ENCODE measurements at regions not wholly inside any gene's neighbourhood (a gene's known extent, or its start where the extent isn't known, plus 50 kb on each side); places are given as distances from the start of the nearest gene placed in this dataset.

GRCh38 chr1:114322207-114322606 is 168.5 kb upstream of the SYT6 start:
- Histone ChIP-seq H3K9me3 (ENCODE audit: low read depth, low read length) (no peaks in the 10 kb centered on the region), H3K27ac (no peak overlapping the region), H3K36me3 (ENCODE audit: insufficient read depth, low read length) (no peaks in the 10 kb centered on the region), H3K4me3 (no peak overlapping the region), H3K9ac (ENCODE audit: insufficient read length) (no peak overlapping the region)
- TF ChIP-seq FOXP2 (optimal IDR thresholded peaks at IDR 0.05; ENCODE audit: control extremely low read depth, extremely low read length, insufficient read depth), result no peak
- DNase-seq (ENCODE audit: low read depth, low spot score), result no peak

- Histone ChIP-seq H3K9me3 (ENCODE audit: low read depth, low read length) (no peaks in the 10 kb centered on the region), H3K36me3 (ENCODE audit: insufficient read depth, low read length) (no peaks in the 10 kb centered on the region), H3K9ac (ENCODE audit: insufficient read length) (no peak overlapping the region), H3K27ac (no peak overlapping the region), H3K4me3 (no peak overlapping the region)
- no peak for DNase-seq (ENCODE audit: low read depth, low spot score)
- TF ChIP-seq EZH2 (IDR thresholded peaks at IDR 0.05) (no peak), FOXP2 (optimal IDR thresholded peaks at IDR 0.05; ENCODE audit: control extremely low read depth, extremely low read length, insufficient read depth) (no peak), POLR2AphosphoS5 (IDR thresholded peaks at IDR 0.05; ENCODE audit: borderline replicate concordance, low read depth, low read length) (no peak)
Measured at GRCh38 chr1:114320586-114320985, 166.9 kb upstream of the SYT6 start.

GRCh38 chr1:114319418-114319817 is 165.7 kb upstream of the SYT6 start:
- peak overlapping the region; percentile 11; the same call in 1 of the 2 replicates for H3K27ac ChIP-seq
- TF ChIP-seq FOXP2 (optimal IDR thresholded peaks at IDR 0.05; ENCODE audit: control extremely low read depth, extremely low read length, insufficient read depth) (no peak), POLR2AphosphoS5 (IDR thresholded peaks at IDR 0.05; ENCODE audit: borderline replicate concordance, low read depth, low read length) (no peak), EZH2 (IDR thresholded peaks at IDR 0.05) (no peak)

GRCh38 chr1:114318961-114319360 is 165.3 kb upstream of the SYT6 start:
- no peaks in the 10 kb centered on the region for H3K36me3 ChIP-seq (ENCODE audit: insufficient read depth, low read length)
- no peaks in the 10 kb centered on the region for H3K9me3 ChIP-seq (ENCODE audit: low read depth, low read length)
- TF ChIP-seq EZH2 (IDR thresholded peaks at IDR 0.05) (no peak), POLR2AphosphoS5 (IDR thresholded peaks at IDR 0.05; ENCODE audit: borderline replicate concordance, low read depth, low read length) (no peak), FOXP2 (optimal IDR thresholded peaks at IDR 0.05; ENCODE audit: control extremely low read depth, extremely low read length, insufficient read depth) (no peak)
- H3K27ac ChIP-seq, result peak overlapping the region; percentile 11; the same call in 1 of the 2 replicates
- H3K4me3 ChIP-seq, result no peak overlapping the region
- DNase-seq (ENCODE audit: low read depth, low spot score), result no peak
- no peak overlapping the region for H3K9ac ChIP-seq (ENCODE audit: insufficient read length)

More at GRCh38 chr1:114319418-114319817, 165.7 kb upstream of the SYT6 start:
- Histone ChIP-seq H3K36me3 (ENCODE audit: insufficient read depth, low read length) (no peaks in the 10 kb centered on the region), H3K9ac (ENCODE audit: insufficient read length) (peak overlapping the region; percentile 16), H3K9me3 (ENCODE audit: low read depth, low read length) (no peaks in the 10 kb centered on the region), H3K4me3 (no peak overlapping the region)
- no peak for DNase-seq (ENCODE audit: low read depth, low spot score)

- TF ChIP-seq FOXP2 (optimal IDR thresholded peaks at IDR 0.05; ENCODE audit: control extremely low read depth, extremely low read length, insufficient read depth) (no peak), EZH2 (IDR thresholded peaks at IDR 0.05) (no peak), POLR2AphosphoS5 (IDR thresholded peaks at IDR 0.05; ENCODE audit: borderline replicate concordance, low read depth, low read length) (no peak)
- H3K9ac ChIP-seq (ENCODE audit: insufficient read length), result no peak overlapping the region
- no peaks in the 10 kb centered on the region for H3K9me3 ChIP-seq (ENCODE audit: low read depth, low read length)
- no peaks in the 10 kb centered on the region for H3K36me3 ChIP-seq (ENCODE audit: insufficient read depth, low read length)
- no peak overlapping the region for H3K4me3 ChIP-seq
- no peak for DNase-seq (ENCODE audit: low read depth, low spot score)
- H3K27ac ChIP-seq, result no peak overlapping the region
Measured at GRCh38 chr1:114316204-114316603, 162.5 kb upstream of the SYT6 start.

- TF ChIP-seq EZH2 (IDR thresholded peaks at IDR 0.05) (no peak), FOXP2 (optimal IDR thresholded peaks at IDR 0.05; ENCODE audit: control extremely low read depth, extremely low read length, insufficient read depth) (no peak), POLR2AphosphoS5 (IDR thresholded peaks at IDR 0.05; ENCODE audit: borderline replicate concordance, low read depth, low read length) (no peak)
- Histone ChIP-seq H3K4me3 (no peak overlapping the region), H3K9ac (ENCODE audit: insufficient read length) (no peak overlapping the region), H3K9me3 (ENCODE audit: low read depth, low read length) (no peaks in the 10 kb centered on the region), H3K27ac (peak overlapping the region; percentile 75), H3K36me3 (ENCODE audit: insufficient read depth, low read length) (no peaks in the 10 kb centered on the region)
- DNase-seq (ENCODE audit: low read depth, low spot score), result no peak
Measured at GRCh38 chr1:114315631-114316030, 162.0 kb upstream of the SYT6 start.

GRCh38 chr1:114314576-114314975 is 160.9 kb upstream of the SYT6 start:
- Histone ChIP-seq H3K9ac (ENCODE audit: insufficient read length) (no peak overlapping the region), H3K9me3 (ENCODE audit: low read depth, low read length) (no peaks in the 10 kb centered on the region), H3K4me3 (no peak overlapping the region), H3K27ac (no peak overlapping the region), H3K36me3 (ENCODE audit: insufficient read depth, low read length) (no peaks in the 10 kb centered on the region)
- DNase-seq (ENCODE audit: low read depth, low spot score), result no peak
- no peak for TF ChIP-seq FOXP2 (optimal IDR thresholded peaks at IDR 0.05; ENCODE audit: control extremely low read depth, extremely low read length, insufficient read depth)
- no peak for TF ChIP-seq POLR2AphosphoS5 (IDR thresholded peaks at IDR 0.05; ENCODE audit: borderline replicate concordance, low read depth, low read length)
- TF ChIP-seq EZH2 (IDR thresholded peaks at IDR 0.05), result no peak

- H3K36me3 ChIP-seq (ENCODE audit: insufficient read depth, low read length), result no peaks in the 10 kb centered on the region
- H3K4me3 ChIP-seq, result no peak overlapping the region
- H3K9me3 ChIP-seq (ENCODE audit: low read depth, low read length), result no peaks in the 10 kb centered on the region
- DNase-seq (ENCODE audit: low read depth, low spot score), result no peak
- no peak overlapping the region for H3K9ac ChIP-seq (ENCODE audit: insufficient read length)
- TF ChIP-seq EZH2 (IDR thresholded peaks at IDR 0.05), result no peak
- no peak for TF ChIP-seq POLR2AphosphoS5 (IDR thresholded peaks at IDR 0.05; ENCODE audit: borderline replicate concordance, low read depth, low read length)
- TF ChIP-seq FOXP2 (optimal IDR thresholded peaks at IDR 0.05; ENCODE audit: control extremely low read depth, extremely low read length, insufficient read depth), result no peak
- H3K27ac ChIP-seq, result no peak overlapping the region
Measured at GRCh38 chr1:114314098-114314497, 160.4 kb upstream of the SYT6 start.

GRCh38 chr1:114310695-114311271 is 157.1 kb upstream of the SYT6 start:
- H3K27ac ChIP-seq, result no peak overlapping the region
- TF ChIP-seq EZH2 (IDR thresholded peaks at IDR 0.05) (no peak), POLR2AphosphoS5 (IDR thresholded peaks at IDR 0.05; ENCODE audit: borderline replicate concordance, low read depth, low read length) (no peak), FOXP2 (optimal IDR thresholded peaks at IDR 0.05; ENCODE audit: control extremely low read depth, extremely low read length, insufficient read depth) (no peak)
- no peak overlapping the region for H3K9ac ChIP-seq (ENCODE audit: insufficient read length)
- no peaks in the 10 kb centered on the region for H3K36me3 ChIP-seq (ENCODE audit: insufficient read depth, low read length)
- H3K4me3 ChIP-seq, result no peak overlapping the region
- no peak for DNase-seq (ENCODE audit: low read depth, low spot score)
- no peaks in the 10 kb centered on the region for H3K9me3 ChIP-seq (ENCODE audit: low read depth, low read length)
